ENCODE measurements at regions not wholly inside any gene's neighbourhood (a gene's known extent, or its start where the extent isn't known, plus 50 kb on each side); places are given as distances from the start of the nearest gene placed in this dataset.

GRCh38 chr5:25349746-25350145, 705.0 kb upstream of the CDH10 start:
- TF ChIP-seq, protein P1, sequence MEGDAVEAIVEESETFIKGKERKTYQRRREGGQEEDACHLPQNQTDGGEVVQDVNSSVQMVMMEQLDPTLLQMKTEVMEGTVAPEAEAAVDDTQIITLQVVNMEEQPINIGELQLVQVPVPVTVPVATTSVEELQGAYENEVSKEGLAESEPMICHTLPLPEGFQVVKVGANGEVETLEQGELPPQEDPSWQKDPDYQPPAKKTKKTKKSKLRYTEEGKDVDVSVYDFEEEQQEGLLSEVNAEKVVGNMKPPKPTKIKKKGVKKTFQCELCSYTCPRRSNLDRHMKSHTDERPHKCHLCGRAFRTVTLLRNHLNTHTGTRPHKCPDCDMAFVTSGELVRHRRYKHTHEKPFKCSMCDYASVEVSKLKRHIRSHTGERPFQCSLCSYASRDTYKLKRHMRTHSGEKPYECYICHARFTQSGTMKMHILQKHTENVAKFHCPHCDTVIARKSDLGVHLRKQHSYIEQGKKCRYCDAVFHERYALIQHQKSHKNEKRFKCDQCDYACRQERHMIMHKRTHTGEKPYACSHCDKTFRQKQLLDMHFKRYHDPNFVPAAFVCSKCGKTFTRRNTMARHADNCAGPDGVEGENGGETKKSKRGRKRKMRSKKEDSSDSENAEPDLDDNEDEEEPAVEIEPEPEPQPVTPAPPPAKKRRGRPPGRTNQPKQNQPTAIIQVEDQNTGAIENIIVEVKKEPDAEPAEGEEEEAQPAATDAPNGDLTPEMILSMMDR (IDR thresholded peaks at IDR 0.05; ENCODE audit: insufficient read depth, low read length) = no peak
- TF ChIP-seq REST (IDR thresholded peaks at IDR 0.05; ENCODE audit: insufficient replicate concordance, low read depth) (no peak), POLR2AphosphoS5 (IDR thresholded peaks at IDR 0.05; ENCODE audit: low read depth) (no peak), SPI1 (IDR thresholded peaks at IDR 0.05; ENCODE audit: borderline replicate concordance, low read depth) (no peak), GABPA (IDR thresholded peaks at IDR 0.05; ENCODE audit: low read depth) (no peak)

Measured in HL-60 (cell line).